ENCODE measurements at regions not wholly inside any gene's neighbourhood (a gene's known extent, or its start where the extent isn't known, plus 50 kb on each side); places are given as distances from the start of the nearest gene placed in this dataset.

- no peaks in the 10 kb centered on the region for H3K9me3 ChIP-seq (ENCODE audit: control insufficient read depth in 2 of 3, insufficient read depth in 1 of 3, low read length in 3 of 3)
- no peaks in the 10 kb centered on the region for H3K27me3 ChIP-seq (ENCODE audit: control insufficient read depth, insufficient read depth, low read length)
- FAIRE-seq, result no peak
- H3K4me3 ChIP-seq (ENCODE audit: low read length in 3 of 3), result no peak overlapping the region
- H3K9ac ChIP-seq (ENCODE audit: low read length in 3 of 3), result no peak overlapping the region
- TF ChIP-seq CTCF (IDR thresholded peaks at IDR 0.05; ENCODE audit: borderline replicate concordance, extremely low read depth, insufficient read depth), result no peak
- H3K36me3 ChIP-seq (ENCODE audit: control insufficient read depth in 2 of 3, insufficient read depth in 3 of 3, low read length in 3 of 3), result no peaks in the 10 kb centered on the region
- DNase-seq, result peak in 1 of 5 donors; percentile 15
- intact Hi-C loops (cut with DNase I), result no loop called here
- no peak overlapping the region for H3K27ac ChIP-seq (ENCODE audit: low read depth in 2 of 2, low read length in 2 of 2)
- no peaks in the 10 kb centered on the region for H3K4me1 ChIP-seq (ENCODE audit: control insufficient read depth in 2 of 3, insufficient read depth in 2 of 3, low read depth in 1 of 3, low read length in 3 of 3)
Measured at GRCh38 chr3:30124435-30125370, 481.7 kb upstream of the TGFBR2 start.

DNA sequence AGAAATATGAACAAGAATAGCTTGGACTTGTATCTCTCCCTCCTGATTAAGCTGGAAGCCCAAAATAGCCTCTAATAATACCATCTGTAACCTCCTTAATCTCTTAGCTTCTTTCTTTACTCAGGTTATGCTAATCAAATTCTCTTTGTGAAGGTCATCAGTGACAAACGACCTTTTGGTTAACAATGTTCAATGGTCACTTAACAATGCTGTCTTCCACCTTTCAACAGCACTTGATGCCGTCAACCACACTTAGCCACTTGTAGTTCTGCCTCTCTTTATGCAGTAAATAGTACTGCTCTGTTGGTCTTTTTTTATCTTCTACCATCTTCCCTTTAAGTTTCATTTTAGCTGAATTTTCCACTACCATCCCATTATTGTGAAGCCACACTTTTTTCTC lies 476.6 kb upstream of the TGFBR2 start:
- no peaks in the 10 kb centered on the region for H3K9me3 ChIP-seq (ENCODE audit: control insufficient read depth in 2 of 3, insufficient read depth in 1 of 3, low read length in 3 of 3)
- no peak overlapping the region for H3K9ac ChIP-seq (ENCODE audit: low read length in 3 of 3)
- no peaks in the 10 kb centered on the region for H3K36me3 ChIP-seq (ENCODE audit: control insufficient read depth in 2 of 3, insufficient read depth in 3 of 3, low read length in 3 of 3)
- H3K27me3 ChIP-seq (ENCODE audit: control insufficient read depth, insufficient read depth, low read length), result no peaks in the 10 kb centered on the region
- no peak for FAIRE-seq
- TF ChIP-seq CTCF (IDR thresholded peaks at IDR 0.05; ENCODE audit: borderline replicate concordance, extremely low read depth, insufficient read depth), result no peak
- no peaks in the 10 kb centered on the region for H3K4me1 ChIP-seq (ENCODE audit: control insufficient read depth in 2 of 3, insufficient read depth in 2 of 3, low read depth in 1 of 3, low read length in 3 of 3)
- no peak for DNase-seq
- H3K27ac ChIP-seq (ENCODE audit: low read depth in 2 of 2, low read length in 2 of 2), result no peak overlapping the region
- no peak overlapping the region for H3K4me3 ChIP-seq (ENCODE audit: low read length in 3 of 3)
- intact Hi-C loops (cut with DNase I), result no loop called here

DNA sequence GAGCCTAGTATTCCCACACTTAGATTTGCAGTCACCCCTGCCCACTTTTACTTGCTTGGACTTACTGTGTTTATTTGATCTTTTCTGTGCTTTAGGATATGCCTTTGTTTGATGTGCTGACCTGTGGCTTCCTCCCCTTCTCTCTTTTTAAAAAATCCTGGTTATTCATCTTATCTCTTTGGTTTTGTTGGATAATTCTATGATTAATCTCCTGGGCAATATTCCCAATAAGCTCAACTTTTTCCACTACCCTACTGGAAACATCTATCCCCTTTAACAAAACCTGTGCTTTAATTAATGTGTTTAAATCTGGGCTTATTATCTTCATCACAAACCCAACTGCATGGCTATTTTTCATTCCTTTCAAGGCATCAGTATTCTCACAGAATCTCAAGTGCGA lies 476.0 kb upstream of the TGFBR2 start:
- Histone ChIP-seq H3K36me3 (ENCODE audit: control insufficient read depth in 2 of 3, insufficient read depth in 3 of 3, low read length in 3 of 3) (no peaks in the 10 kb centered on the region), H3K9me3 (ENCODE audit: control insufficient read depth in 2 of 3, insufficient read depth in 1 of 3, low read length in 3 of 3) (no peaks in the 10 kb centered on the region), H3K27me3 (ENCODE audit: control insufficient read depth, insufficient read depth, low read length) (no peaks in the 10 kb centered on the region), H3K4me3 (ENCODE audit: low read length in 3 of 3) (no peak overlapping the region), H3K9ac (ENCODE audit: low read length in 3 of 3) (no peak overlapping the region), H3K27ac (ENCODE audit: low read depth in 2 of 2, low read length in 2 of 2) (no peak overlapping the region), H3K4me1 (ENCODE audit: control insufficient read depth in 2 of 3, insufficient read depth in 2 of 3, low read depth in 1 of 3, low read length in 3 of 3) (no peaks in the 10 kb centered on the region)
- intact Hi-C loops (cut with DNase I), result no loop called here
- DNase-seq (no peak), FAIRE-seq (no peak)
- no peak for TF ChIP-seq CTCF (IDR thresholded peaks at IDR 0.05; ENCODE audit: borderline replicate concordance, extremely low read depth, insufficient read depth)
